ENCODE measurements at regions not wholly inside any gene's neighbourhood (a gene's known extent, or its start where the extent isn't known, plus 50 kb on each side); places are given as distances from the start of the nearest gene placed in this dataset.
A peak's percentile ranks its signal among the peaks of the same experiment; 100 is the strongest.

DNA sequence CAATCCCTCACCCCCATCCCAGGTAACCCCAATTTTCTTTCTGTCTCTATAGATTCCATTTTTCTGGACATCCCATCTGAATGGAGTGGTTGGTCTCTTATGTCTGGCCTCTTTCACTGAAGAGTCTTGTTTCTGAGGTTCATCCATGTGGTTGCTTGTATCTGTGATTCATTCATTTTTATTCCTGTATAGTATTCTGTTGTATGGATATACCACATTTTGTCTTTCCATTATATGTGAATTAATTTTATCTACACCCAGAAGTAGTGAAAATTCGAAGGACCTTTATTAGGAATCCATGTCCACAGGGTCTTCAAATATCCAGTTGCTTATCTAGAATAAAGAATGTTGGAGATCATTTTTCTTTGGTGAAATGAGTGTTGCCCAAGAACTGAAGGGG lies 207.6 kb upstream of the MSX2 start:
- H3K4me1 Mint-ChIP-seq: peaks cover 40% of the 10 kb centered on the region
- H3K4me3 Mint-ChIP-seq: no peak overlapping the region
- DNase-seq (ENCODE audit: low spot score in 2 of 2, unreplicated experiment in 2 of 2): no peak
- H3K36me3 Mint-ChIP-seq: no peaks in the 10 kb centered on the region
- no peak for TF ChIP-seq CTCF (IDR thresholded peaks at IDR 0.05; ENCODE audit: unreplicated experiment)
- no peaks in the 10 kb centered on the region for H3K27me3 Mint-ChIP-seq (ENCODE audit: low read depth)
- peaks cover 6% of the 10 kb centered on the region for H3K9me3 Mint-ChIP-seq
- no peak overlapping the region for H3K27ac Mint-ChIP-seq

- Mint-ChIP-seq H3K27me3 (ENCODE audit: low read depth) (no peaks in the 10 kb centered on the region), H3K4me3 (no peak overlapping the region), H3K9me3 (peaks cover 6% of the 10 kb centered on the region), H3K27ac (no peak overlapping the region), H3K36me3 (no peaks in the 10 kb centered on the region), H3K4me1 (peaks cover 35% of the 10 kb centered on the region)
- TF ChIP-seq CTCF (IDR thresholded peaks at IDR 0.05; ENCODE audit: unreplicated experiment): no peak
- no peak for DNase-seq (ENCODE audit: low spot score in 2 of 2, unreplicated experiment in 2 of 2)
Observed at GRCh38 chr5:174518512-174518911, 205.9 kb upstream of the MSX2 start.

- Mint-ChIP-seq H3K36me3 (no peaks in the 10 kb centered on the region), H3K9me3 (peaks cover 6% of the 10 kb centered on the region), H3K27ac (peak overlapping the region; percentile 58), H3K4me3 (peak overlapping the region; percentile 33), H3K4me1 (peaks cover 37% of the 10 kb centered on the region), H3K27me3 (ENCODE audit: low read depth) (no peaks in the 10 kb centered on the region)
- no peak for DNase-seq (ENCODE audit: low spot score in 2 of 2, unreplicated experiment in 2 of 2)
- TF ChIP-seq CTCF (IDR thresholded peaks at IDR 0.05; ENCODE audit: unreplicated experiment): no peak
Observed at GRCh38 chr5:174520420-174521396, 203.7 kb upstream of the MSX2 start.

DNA sequence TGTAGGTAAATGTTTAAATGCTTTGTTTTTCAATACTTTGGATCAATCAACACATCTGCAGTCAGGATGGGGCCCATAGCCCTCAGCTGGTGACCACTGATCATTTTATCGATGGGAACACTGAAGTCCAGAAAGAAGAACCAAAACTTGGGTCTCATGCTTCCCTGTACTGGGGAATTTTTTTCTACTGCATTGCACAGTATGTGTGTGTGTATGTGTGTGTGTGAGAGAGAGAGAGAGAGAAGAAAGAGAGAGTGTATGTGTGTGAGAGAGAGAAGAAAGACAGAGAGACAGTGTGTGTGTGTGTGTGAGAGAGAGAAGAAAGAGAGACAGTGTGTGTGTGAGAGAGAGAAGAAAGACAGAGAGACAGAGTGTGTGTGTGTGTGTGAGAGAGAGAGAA lies 202.9 kb upstream of the MSX2 start:
- Mint-ChIP-seq H3K4me3 (no peak overlapping the region), H3K9me3 (peaks cover 5% of the 10 kb centered on the region), H3K27ac (peak overlapping the region; percentile 58), H3K27me3 (ENCODE audit: low read depth) (no peaks in the 10 kb centered on the region), H3K36me3 (no peaks in the 10 kb centered on the region), H3K4me1 (peaks cover 37% of the 10 kb centered on the region)
- DNase-seq (ENCODE audit: low spot score in 2 of 2, unreplicated experiment in 2 of 2): no peak
- TF ChIP-seq CTCF (IDR thresholded peaks at IDR 0.05; ENCODE audit: unreplicated experiment): no peak

DNA sequence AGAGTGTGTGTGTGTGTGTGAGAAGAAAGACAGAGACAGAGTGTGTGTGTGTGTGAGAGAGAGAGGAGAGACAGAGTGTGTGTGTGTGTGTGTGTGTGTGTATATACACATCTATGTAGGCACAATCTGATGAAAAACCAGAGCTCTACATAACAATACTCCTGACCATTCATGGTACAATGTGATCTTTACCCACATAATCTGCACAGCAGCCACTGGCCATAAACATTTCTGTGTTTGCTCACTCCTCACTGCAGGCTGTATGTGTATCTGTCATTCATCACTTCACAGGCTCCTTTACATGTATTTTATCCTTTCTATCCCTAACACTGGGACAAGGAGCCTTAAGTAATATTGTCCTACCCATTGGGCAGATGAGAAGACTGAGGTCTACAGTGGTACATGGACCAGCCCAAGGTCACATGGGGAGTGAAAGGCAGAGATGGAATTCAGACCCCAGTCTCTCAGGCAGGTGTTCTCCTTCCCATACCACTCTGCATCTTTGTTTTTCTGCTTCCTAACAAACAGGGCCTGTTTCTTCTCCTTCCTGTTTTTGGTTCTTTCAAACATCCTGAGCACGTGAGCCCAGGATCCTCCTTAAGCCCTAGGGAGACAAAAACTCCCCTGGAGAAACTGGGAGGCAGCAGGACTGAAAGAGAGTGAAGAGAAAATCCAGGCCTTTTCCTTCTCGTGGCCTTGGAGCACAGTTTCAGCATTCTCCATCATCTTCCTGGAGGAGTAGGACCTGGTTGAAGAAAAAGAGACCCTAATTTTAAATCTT lies 201.7 kb upstream of the MSX2 start:
- TF ChIP-seq CTCF (IDR thresholded peaks at IDR 0.05; ENCODE audit: unreplicated experiment): no peak
- Mint-ChIP-seq H3K27ac (no peak overlapping the region), H3K4me1 (peaks cover 37% of the 10 kb centered on the region), H3K9me3 (no peaks in the 10 kb centered on the region), H3K27me3 (ENCODE audit: low read depth) (no peaks in the 10 kb centered on the region), H3K4me3 (no peak overlapping the region), H3K36me3 (no peaks in the 10 kb centered on the region)
- no peak for DNase-seq (ENCODE audit: low spot score in 2 of 2, unreplicated experiment in 2 of 2)
